T-helper 2 cell (primary cell): ENCODE measurements at regions not wholly inside any gene's neighbourhood (a gene's known extent, or its start where the extent isn't known, plus 50 kb on each side); places are given as distances from the start of the nearest gene placed in this dataset.

ENCODE experiments used
- DNase-seq, 5 experiments: peaks; one replicate each; pipeline versions ENCODE4 v3.0.0 to v3.0.0-alpha.2; 2012 to 2022

- no peak for DNase-seq
Observed at GRCh38 chr1:88035578-88035977, 648.5 kb upstream of the PKN2 start.

- DNase-seq: no peak
Observed at GRCh38 chr1:88036345-88037014, 647.6 kb upstream of the PKN2 start.

- no peak for DNase-seq
Observed at GRCh38 chr1:88039240-88039639, 644.8 kb upstream of the PKN2 start.

- no peak for DNase-seq
Observed at GRCh38 chr1:88043834-88044233, 640.2 kb upstream of the PKN2 start.

GRCh38 chr1:88052167-88052566 lies 631.9 kb upstream of the PKN2 start:
- no peak for DNase-seq

- no peak for DNase-seq
Observed at GRCh38 chr1:88053065-88053464, 631.0 kb upstream of the PKN2 start.

- no peak for DNase-seq
Observed at GRCh38 chr1:88056881-88057280, 627.2 kb upstream of the PKN2 start.

- DNase-seq: no peak
Observed at GRCh38 chr1:88058205-88058604, 625.9 kb upstream of the PKN2 start.

- no peak for DNase-seq
Observed at GRCh38 chr1:88060112-88060673, 623.9 kb upstream of the PKN2 start.

GRCh38 chr1:88060750-88061491 lies 623.2 kb upstream of the PKN2 start:
- DNase-seq: no peak

GRCh38 chr1:88061492-88062177 lies 622.4 kb upstream of the PKN2 start:
- peak in 1 of 5 experiments; percentile 13 for DNase-seq

- no peak for DNase-seq
Observed at GRCh38 chr1:88062650-88063153, 621.4 kb upstream of the PKN2 start.

- no peak for DNase-seq
Observed at GRCh38 chr1:88063605-88064004, 620.5 kb upstream of the PKN2 start.

GRCh38 chr1:88068407-88068960 lies 615.6 kb upstream of the PKN2 start:
- DNase-seq: no peak

GRCh38 chr1:88070956-88071355 lies 613.1 kb upstream of the PKN2 start:
- DNase-seq: no peak

- DNase-seq: no peak
Observed at GRCh38 chr1:88074661-88075060, 609.4 kb upstream of the PKN2 start.

- no peak for DNase-seq
Observed at GRCh38 chr1:88075813-88076212, 608.3 kb upstream of the PKN2 start.

GRCh38 chr1:88079036-88079435 lies 605.0 kb upstream of the PKN2 start:
- no peak for DNase-seq

- no peak for DNase-seq
Observed at GRCh38 chr1:88080875-88081274, 603.2 kb upstream of the PKN2 start.

- DNase-seq: no peak
Observed at GRCh38 chr1:88088481-88088880, 595.6 kb upstream of the PKN2 start.

- DNase-seq: no peak
Observed at GRCh38 chr1:88089961-88090360, 594.1 kb upstream of the PKN2 start.

GRCh38 chr1:88098881-88099280 lies 585.2 kb upstream of the PKN2 start:
- DNase-seq: no peak

- DNase-seq: no peak
Observed at GRCh38 chr1:88101041-88101440, 583.0 kb upstream of the PKN2 start.
